ENCODE measurements at regions not wholly inside any gene's neighbourhood (a gene's known extent, or its start where the extent isn't known, plus 50 kb on each side); places are given as distances from the start of the nearest gene placed in this dataset.

- Mint-ChIP-seq H3K27me3 (ENCODE audit: low read depth) (no peaks in the 10 kb centered on the region; the same call in 1 of the 2 replicates), H3K36me3 (ENCODE audit: insufficient read depth in 1 of 3, low read depth in 3 of 3) (no peaks in the 10 kb centered on the region), H3K4me1 (peaks cover 9 to 10% of the 10 kb centered on the region in 2 experiments), H3K9me3 (no peaks in the 10 kb centered on the region; a peak in 1 of 5 replicates), H3K27ac (no peak overlapping the region), H3K4me3 (no peak overlapping the region)
- H4K5ac ChIP-seq (ENCODE audit: insufficient read length, low read depth, low read length), result no peak overlapping the region
- TF ChIP-seq CTCF (conservative IDR thresholded peaks at IDR 0.05), result peak; percentile 70
- no peaks in the 10 kb centered on the region for H3K9me3 ChIP-seq (ENCODE audit: control insufficient read depth, low read depth, low read length)
- no peaks in the 10 kb centered on the region for H3K79me1 ChIP-seq (ENCODE audit: insufficient read depth, low read depth, low read length, poor library complexity, severe bottlenecking)
- no peak overlapping the region for H3T11ph ChIP-seq (ENCODE audit: low read length)
- H2BK20ac ChIP-seq (ENCODE audit: low read depth, low read length, poor library complexity, severe bottlenecking), result no peak overlapping the region
- no peak overlapping the region for H2AFZ ChIP-seq (ENCODE audit: low read length)
- no peaks in the 10 kb centered on the region for H3K27me3 ChIP-seq (ENCODE audit: insufficient read depth, low read length)
- H3K27ac ChIP-seq (ENCODE audit: insufficient read length, low read depth, low read length), result no peak overlapping the region
- no peak overlapping the region for H2BK120ac ChIP-seq (ENCODE audit: low read depth, low read length, poor library complexity, severe bottlenecking)
- no peak overlapping the region for H3K56ac ChIP-seq (ENCODE audit: insufficient read length, low read depth, low read length)
- no peak overlapping the region for H3K9ac ChIP-seq (ENCODE audit: extremely low read depth, insufficient read length, low read length)
- no peak overlapping the region for H4K8ac ChIP-seq (replicated peaks; ENCODE audit: insufficient read length, low read depth, low read length)
- DNase-seq, result peak; percentile 48
- no peak overlapping the region for H3K4ac ChIP-seq (ENCODE audit: low read depth, low read length)
- no peak overlapping the region for H3K14ac ChIP-seq (ENCODE audit: insufficient read depth, low read length)
- H4K20me1 ChIP-seq (ENCODE audit: control insufficient read depth, insufficient read depth, insufficient read length), result no peaks in the 10 kb centered on the region
- no CpG with 5 or more reads among the region's 9 CpGs for WGBS (ENCODE audit: extremely low coverage, insufficient read length, low lambda C conversion rate)
- H3K4me1 ChIP-seq (ENCODE audit: insufficient read depth, low read length), result 0 out of 2 replicates have a peak, but pooled peaks cover 3% of the 10 kb centered on the region
- no peak overlapping the region for H2BK15ac ChIP-seq (ENCODE audit: low read depth, low read length)
- no peak overlapping the region for H3K4me2 ChIP-seq (ENCODE audit: insufficient read depth, insufficient read length, low read length)
- no peak overlapping the region for H2AK5ac ChIP-seq (ENCODE audit: insufficient read length, low read length)
- H3K18ac ChIP-seq (ENCODE audit: insufficient read length, low read depth, low read length), result no peak overlapping the region
- H2BK12ac ChIP-seq (ENCODE audit: insufficient read length, low read depth, low read length), result no peak overlapping the region
- H3K79me2 ChIP-seq (ENCODE audit: insufficient read depth, low read length), result no peaks in the 10 kb centered on the region
- no peak overlapping the region for H3K23ac ChIP-seq (ENCODE audit: insufficient read length, low read depth, low read length)
- H2BK5ac ChIP-seq (ENCODE audit: insufficient read length, low read length), result no peak overlapping the region
- H3K23me2 ChIP-seq (ENCODE audit: insufficient read length, low read depth, low read length, poor library complexity, severe bottlenecking), result no peaks in the 10 kb centered on the region
- no peak overlapping the region for H4K91ac ChIP-seq (ENCODE audit: insufficient read length, low read depth, low read length)
These were observed 61.9 kb upstream of the ELOVL5 start for GRCh38 chr6:53410508-53411258.

Data from H9 (cell line).